HG03520 (cell line): ENCODE measurements at regions not wholly inside any gene's neighbourhood (a gene's known extent, or its start where the extent isn't known, plus 50 kb on each side); places are given as distances from the start of the nearest gene placed in this dataset.
"Not testable (repeated sequence)": the region's sequence is repeated elsewhere in the genome, so short reads cannot be mapped to it uniquely, and the experiment has no call there.

Source experiments
- ATAC-seq: cut with Tn5 transposase; IDR thresholded peaks from one replicate; pipeline ENCODE4 v1.9.1; 2021; ENCODE audit warnings: mild to moderate bottlenecking, moderate library complexity; ENCODE audit not compliant: unreplicated experiment

GRCh38 chr2:180618570-180618969, 361.8 kb upstream of the UBE2E3 start:
- ATAC-seq, result no peak

GRCh38 chr2:180614776-180615175, 365.6 kb upstream of the UBE2E3 start:
- ATAC-seq, result no peak

GRCh38 chr2:180609626-180610340, 370.6 kb upstream of the UBE2E3 start:
- ATAC-seq, result no peak

GRCh38 chr2:180607514-180608049, 372.8 kb upstream of the UBE2E3 start:
- no peak for ATAC-seq

- no peak for ATAC-seq
Measured at GRCh38 chr2:180604077-180604476, 376.3 kb upstream of the UBE2E3 start.

- ATAC-seq, result no peak
Measured at GRCh38 chr2:180601016-180601415, 379.4 kb upstream of the UBE2E3 start.

- no peak for ATAC-seq
Measured at GRCh38 chr2:180599804-180600203, 380.6 kb upstream of the UBE2E3 start.

GRCh38 chr2:180597179-180597578, 383.2 kb upstream of the UBE2E3 start:
- ATAC-seq, result no peak

GRCh38 chr2:180596453-180596852, 384.0 kb upstream of the UBE2E3 start:
- no peak for ATAC-seq

GRCh38 chr2:180591947-180592346, 388.5 kb upstream of the UBE2E3 start:
- ATAC-seq, result no peak

GRCh38 chr2:180591093-180591781, 389.2 kb upstream of the UBE2E3 start:
- ATAC-seq, result not testable (repeated sequence)

- no peak for ATAC-seq
Measured at GRCh38 chr2:180583441-180584140, 396.8 kb upstream of the UBE2E3 start.

GRCh38 chr2:180579388-180579787, 401.0 kb upstream of the UBE2E3 start:
- ATAC-seq, result no peak

- no peak for ATAC-seq
Measured at GRCh38 chr2:180578441-180578840, 402.0 kb upstream of the UBE2E3 start.

GRCh38 chr2:180577567-180577966, 402.8 kb upstream of the UBE2E3 start:
- ATAC-seq, result no peak

GRCh38 chr2:180573951-180574350, 406.5 kb upstream of the UBE2E3 start:
- ATAC-seq, result no peak

GRCh38 chr2:180572346-180572745, 408.1 kb upstream of the UBE2E3 start:
- no peak for ATAC-seq

- ATAC-seq, result no peak
Measured at GRCh38 chr2:180571559-180571958, 408.8 kb upstream of the UBE2E3 start.

- no peak for ATAC-seq
Measured at GRCh38 chr2:180570864-180571263, 409.5 kb upstream of the UBE2E3 start.

GRCh38 chr2:180564051-180564450, 416.4 kb upstream of the UBE2E3 start:
- ATAC-seq, result no peak

GRCh38 chr2:180562378-180562777, 418.0 kb upstream of the UBE2E3 start:
- no peak for ATAC-seq

GRCh38 chr2:180559771-180560170, 420.6 kb upstream of the UBE2E3 start:
- ATAC-seq, result no peak
